Effector memory CD4-positive, alpha-beta T cell (primary cell): ENCODE measurements at regions not wholly inside any gene's neighbourhood (a gene's known extent, or its start where the extent isn't known, plus 50 kb on each side); places are given as distances from the start of the nearest gene placed in this dataset.

ENCODE experiments used
- DNase-seq, 3 donors: peaks; one replicate each; pipeline ENCODE4 v3.0.0-alpha.2; 2020
- H3K27ac ChIP-seq: 2 replicates; pipeline ENCODE4 v1.7.0; 2013; ENCODE audit warnings: mild to moderate bottlenecking, low read length, moderate library complexity; ENCODE audit not compliant: insufficient read depth, poor library complexity, severe bottlenecking
- H3K27me3 ChIP-seq: replicated peaks from 2 replicates; pipeline ENCODE4 v1.7.0; 2013; ENCODE audit warnings: mild to moderate bottlenecking, low read length; ENCODE audit not compliant: insufficient read depth, control insufficient read depth, poor library complexity, severe bottlenecking
- H3K36me3 ChIP-seq: 2 replicates; pipeline ENCODE4 v1.7.0; 2013; ENCODE audit warnings: mild to moderate bottlenecking, low read length, moderate library complexity; ENCODE audit not compliant: control insufficient read depth, insufficient read depth
- H3K4me1 ChIP-seq: 2 replicates; pipeline ENCODE4 v1.7.0; 2013; ENCODE audit warnings: low read length, mild to moderate bottlenecking; ENCODE audit not compliant: control insufficient read depth, insufficient read depth, poor library complexity, severe bottlenecking
- H3K4me3 ChIP-seq: 2 replicates; pipeline ENCODE4 v1.7.0; 2013; ENCODE audit warnings: low read length, low read depth, mild to moderate bottlenecking; ENCODE audit not compliant: insufficient read depth, poor library complexity, severe bottlenecking
- H3K9me3 ChIP-seq: 2 replicates; pipeline ENCODE4 v1.7.0; 2013; ENCODE audit warnings: mild to moderate bottlenecking, low read length, moderate library complexity; ENCODE audit not compliant: control insufficient read depth

DNA sequence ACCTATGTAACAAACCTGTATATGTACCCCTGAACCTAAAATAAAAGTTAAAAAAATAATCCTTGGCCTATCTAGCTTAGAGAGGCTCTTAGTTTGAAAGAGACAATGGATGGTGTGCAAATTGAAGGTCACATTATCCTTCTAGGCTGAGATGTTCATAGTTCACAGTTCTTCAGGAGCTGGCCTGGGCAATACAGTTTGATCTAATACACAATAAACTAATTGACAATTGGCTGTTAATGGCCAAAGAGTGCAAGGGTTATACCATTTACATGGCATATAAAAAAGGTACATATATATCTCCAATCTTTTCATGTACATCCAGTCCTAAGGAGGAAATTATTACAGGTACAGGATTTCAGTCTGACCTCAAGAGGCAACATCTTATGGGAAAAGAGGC is 117.4 kb upstream of the NEDD9 start:
- Histone ChIP-seq H3K27me3 (no peaks in the 10 kb centered on the region), H3K36me3 (no peaks in the 10 kb centered on the region), H3K4me3 (no peak overlapping the region), H3K4me1 (peaks cover 10% of the 10 kb centered on the region), H3K27ac (no peak overlapping the region), H3K9me3 (no peaks in the 10 kb centered on the region)
- no peak for DNase-seq

DNA sequence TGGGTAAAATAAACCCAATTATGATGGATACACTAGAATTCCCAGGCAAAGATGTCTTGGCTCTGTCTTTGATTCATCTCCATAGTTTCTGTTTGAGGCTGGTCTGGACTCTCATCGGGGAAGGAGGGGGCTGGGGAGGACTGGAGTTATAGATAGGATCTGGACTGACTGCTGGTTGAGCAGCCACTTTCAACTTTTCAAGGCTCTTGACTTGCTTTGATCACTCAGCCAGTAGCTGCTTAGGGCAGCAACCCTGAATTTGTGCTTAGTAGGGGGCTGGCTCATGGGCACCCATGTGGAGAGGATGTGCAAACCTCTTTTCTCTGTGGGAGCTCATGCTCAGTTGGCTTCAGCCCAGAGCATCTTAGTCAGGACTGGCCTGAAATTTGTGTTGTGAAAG is 114.0 kb upstream of the NEDD9 start:
- no peaks in the 10 kb centered on the region for H3K9me3 ChIP-seq
- H3K4me3 ChIP-seq, result no peak overlapping the region
- no peak for DNase-seq
- H3K27me3 ChIP-seq, result no peaks in the 10 kb centered on the region
- no peaks in the 10 kb centered on the region for H3K4me1 ChIP-seq
- no peak overlapping the region for H3K27ac ChIP-seq
- H3K36me3 ChIP-seq, result no peaks in the 10 kb centered on the region

DNA sequence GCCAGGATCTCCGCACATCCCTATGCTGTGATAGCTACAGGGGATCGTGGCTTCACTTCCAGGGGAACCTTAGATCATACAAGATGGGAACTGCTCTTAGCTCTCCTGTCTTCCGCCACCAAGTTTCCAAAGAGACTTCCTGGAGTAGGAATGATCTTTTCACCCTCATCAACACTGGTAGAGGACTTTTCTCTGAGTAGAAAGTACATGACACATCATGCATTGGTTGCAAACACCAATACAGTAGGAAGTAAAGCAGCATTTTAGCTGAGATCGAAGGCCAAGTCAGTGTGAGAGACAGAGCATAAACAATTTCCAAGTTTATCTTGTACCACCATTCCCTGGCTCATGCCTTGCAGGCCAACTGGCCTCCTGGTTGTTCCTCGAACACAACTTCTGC is 113.1 kb upstream of the NEDD9 start:
- no peak overlapping the region for H3K27ac ChIP-seq
- H3K4me1 ChIP-seq, result no peaks in the 10 kb centered on the region
- H3K9me3 ChIP-seq, result no peaks in the 10 kb centered on the region
- no peak overlapping the region for H3K4me3 ChIP-seq
- no peaks in the 10 kb centered on the region for H3K27me3 ChIP-seq
- no peaks in the 10 kb centered on the region for H3K36me3 ChIP-seq
- no peak for DNase-seq

DNA sequence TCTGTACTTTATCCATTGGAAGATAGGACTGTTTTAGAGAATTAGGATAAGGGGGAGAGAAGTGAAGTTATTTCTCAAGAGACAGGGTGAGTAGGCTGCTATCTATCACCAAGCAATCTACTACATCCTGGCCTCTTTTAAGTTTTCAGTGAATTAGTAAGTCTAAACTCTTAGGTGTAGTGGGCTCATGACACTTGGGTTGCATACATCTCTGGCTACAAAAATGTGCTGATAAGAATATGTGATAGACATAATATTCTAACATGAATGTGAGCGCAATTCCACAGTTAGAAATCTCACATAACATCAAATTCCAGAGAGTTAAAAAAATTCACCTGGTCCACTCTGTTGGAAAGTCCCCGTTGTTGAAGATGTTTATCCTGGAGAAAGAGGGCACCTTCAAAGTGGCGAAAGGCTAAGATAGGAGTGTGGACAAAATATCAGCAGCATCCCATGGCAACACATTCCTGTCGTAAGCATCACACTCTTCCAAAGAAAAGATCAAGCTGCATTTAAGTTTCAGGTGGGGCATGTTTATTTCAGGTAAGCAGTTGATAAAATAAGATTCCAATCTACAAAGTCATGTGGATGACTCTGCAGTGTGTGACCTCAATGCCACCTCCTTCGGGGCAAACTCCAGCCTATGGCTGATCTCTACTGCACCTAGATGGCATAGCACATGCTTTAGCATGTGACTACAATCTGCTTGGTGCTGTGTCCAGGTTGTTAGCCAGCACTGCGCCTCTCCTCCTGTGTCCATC is 111.7 kb upstream of the NEDD9 start:
- no peak overlapping the region for H3K4me3 ChIP-seq
- no peaks in the 10 kb centered on the region for H3K4me1 ChIP-seq
- H3K27ac ChIP-seq, result no peak overlapping the region
- no peak for DNase-seq
- peaks cover 3% of the 10 kb centered on the region for H3K36me3 ChIP-seq
- no peaks in the 10 kb centered on the region for H3K27me3 ChIP-seq
- H3K9me3 ChIP-seq, result no peaks in the 10 kb centered on the region

DNA sequence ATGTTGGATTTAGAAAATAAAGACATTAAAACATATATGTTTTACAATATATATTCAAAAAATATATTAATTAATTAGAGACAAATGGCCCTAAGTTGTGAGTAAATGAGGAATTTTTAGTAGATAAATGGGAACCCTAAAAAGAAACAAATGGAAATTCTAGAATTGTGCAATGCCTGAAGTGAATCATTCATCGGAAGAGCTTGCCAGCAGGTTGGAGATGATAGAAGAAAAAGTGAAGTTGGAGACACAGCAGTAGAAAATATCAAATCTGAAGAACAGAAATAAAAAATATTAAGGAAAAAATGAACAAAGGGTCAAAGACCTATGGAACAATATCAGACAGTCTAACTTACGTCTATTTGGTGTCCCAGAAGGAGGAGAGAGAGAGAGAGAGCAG is 109.4 kb upstream of the NEDD9 start:
- no peak overlapping the region for H3K27ac ChIP-seq
- no peak overlapping the region for H3K4me3 ChIP-seq
- no peak for DNase-seq
- H3K36me3 ChIP-seq, result peaks cover 3% of the 10 kb centered on the region
- no peaks in the 10 kb centered on the region for H3K9me3 ChIP-seq
- H3K27me3 ChIP-seq, result no peaks in the 10 kb centered on the region
- H3K4me1 ChIP-seq, result no peaks in the 10 kb centered on the region

DNA sequence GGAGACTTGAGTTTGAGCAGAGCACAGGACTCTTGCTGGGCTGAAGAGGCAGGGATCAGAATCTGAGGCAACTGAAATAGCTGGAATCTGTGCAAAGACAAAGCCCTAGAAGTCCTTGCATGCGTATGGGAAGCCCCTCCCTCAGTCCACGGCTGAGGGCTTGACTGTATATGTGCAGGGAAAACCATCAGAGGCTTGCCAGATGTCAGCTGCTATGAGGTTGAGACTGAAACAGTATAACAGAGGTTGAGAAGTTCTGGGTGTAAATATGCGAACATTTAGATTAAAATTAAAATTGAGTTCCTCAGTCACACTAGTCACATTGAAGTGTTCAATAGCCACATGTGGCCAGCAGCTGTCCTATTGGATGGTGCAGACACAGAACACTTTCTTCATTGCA is 108.8 kb upstream of the NEDD9 start:
- DNase-seq, result no peak
- no peaks in the 10 kb centered on the region for H3K4me1 ChIP-seq
- H3K9me3 ChIP-seq, result no peaks in the 10 kb centered on the region
- H3K4me3 ChIP-seq, result no peak overlapping the region
- no peak overlapping the region for H3K27ac ChIP-seq
- H3K36me3 ChIP-seq, result peaks cover 3% of the 10 kb centered on the region
- no peaks in the 10 kb centered on the region for H3K27me3 ChIP-seq

DNA sequence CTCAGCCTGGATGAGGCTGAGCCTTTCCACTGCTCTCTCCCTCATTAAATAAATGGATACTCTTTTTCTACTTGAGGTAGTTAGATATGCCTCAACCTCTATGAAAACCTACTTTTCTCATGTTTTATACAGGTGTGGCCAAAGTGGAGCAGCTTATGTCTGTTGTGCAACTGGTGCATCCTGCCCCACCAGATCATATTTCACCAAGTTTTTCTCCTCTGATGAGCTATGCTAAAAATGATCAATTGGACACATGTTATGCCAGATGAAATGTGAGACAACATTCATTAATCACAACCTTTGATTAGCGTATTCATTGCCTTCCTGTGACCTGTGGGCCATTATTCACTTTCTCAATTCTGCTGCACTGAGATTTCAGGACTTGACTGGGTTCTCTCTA is 106.9 kb upstream of the NEDD9 start:
- no peak for DNase-seq
- Histone ChIP-seq H3K36me3 (peaks cover 6% of the 10 kb centered on the region), H3K4me1 (no peaks in the 10 kb centered on the region), H3K9me3 (no peaks in the 10 kb centered on the region), H3K27ac (no peak overlapping the region), H3K4me3 (no peak overlapping the region), H3K27me3 (no peaks in the 10 kb centered on the region)

DNA sequence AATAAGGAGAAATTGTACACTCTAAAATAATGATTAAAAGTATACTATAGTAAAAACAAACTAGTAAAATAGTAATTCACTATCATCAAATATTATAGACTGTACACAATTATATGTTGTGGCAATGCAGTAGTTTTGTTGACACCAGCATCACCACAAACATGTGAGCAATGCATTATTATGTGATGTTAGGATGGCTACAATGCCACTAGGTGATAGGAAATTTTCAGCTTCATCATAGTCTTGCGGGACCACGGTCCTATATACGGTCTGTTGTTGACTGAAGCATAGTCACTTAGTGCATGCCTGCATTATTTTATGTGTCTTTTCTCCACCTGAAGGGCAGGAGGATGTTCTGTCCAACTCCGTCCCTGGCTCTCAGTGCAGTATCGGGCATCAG is 104.8 kb upstream of the NEDD9 start:
- Histone ChIP-seq H3K27ac (no peak overlapping the region), H3K4me1 (no peaks in the 10 kb centered on the region), H3K36me3 (peaks cover 6% of the 10 kb centered on the region), H3K9me3 (no peaks in the 10 kb centered on the region), H3K27me3 (no peaks in the 10 kb centered on the region), H3K4me3 (no peak overlapping the region)
- DNase-seq, result no peak

DNA sequence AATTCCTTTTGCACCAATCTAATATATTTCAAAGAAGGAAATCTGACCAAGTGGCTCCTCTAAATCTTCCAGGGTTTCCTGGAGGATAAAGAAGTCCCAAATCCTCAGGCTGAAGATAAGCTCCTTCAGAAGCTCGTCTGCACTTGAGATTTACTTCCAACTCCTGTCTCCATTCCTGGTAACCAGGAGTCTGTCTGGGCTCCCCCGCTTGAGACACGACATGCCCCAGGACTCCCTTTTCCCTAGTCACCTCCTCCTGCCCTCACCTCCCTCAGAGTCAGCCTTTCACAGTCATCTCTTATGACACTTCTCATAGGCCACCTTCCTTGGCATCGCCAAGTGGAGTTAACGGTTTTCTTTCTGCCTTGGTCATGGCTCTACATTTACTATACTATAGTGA is 103.4 kb upstream of the NEDD9 start:
- Histone ChIP-seq H3K36me3 (peaks cover 6% of the 10 kb centered on the region), H3K4me3 (no peak overlapping the region), H3K9me3 (no peaks in the 10 kb centered on the region), H3K4me1 (peaks cover 3% of the 10 kb centered on the region), H3K27me3 (no peaks in the 10 kb centered on the region), H3K27ac (no peak overlapping the region)
- DNase-seq, result no peak

DNA sequence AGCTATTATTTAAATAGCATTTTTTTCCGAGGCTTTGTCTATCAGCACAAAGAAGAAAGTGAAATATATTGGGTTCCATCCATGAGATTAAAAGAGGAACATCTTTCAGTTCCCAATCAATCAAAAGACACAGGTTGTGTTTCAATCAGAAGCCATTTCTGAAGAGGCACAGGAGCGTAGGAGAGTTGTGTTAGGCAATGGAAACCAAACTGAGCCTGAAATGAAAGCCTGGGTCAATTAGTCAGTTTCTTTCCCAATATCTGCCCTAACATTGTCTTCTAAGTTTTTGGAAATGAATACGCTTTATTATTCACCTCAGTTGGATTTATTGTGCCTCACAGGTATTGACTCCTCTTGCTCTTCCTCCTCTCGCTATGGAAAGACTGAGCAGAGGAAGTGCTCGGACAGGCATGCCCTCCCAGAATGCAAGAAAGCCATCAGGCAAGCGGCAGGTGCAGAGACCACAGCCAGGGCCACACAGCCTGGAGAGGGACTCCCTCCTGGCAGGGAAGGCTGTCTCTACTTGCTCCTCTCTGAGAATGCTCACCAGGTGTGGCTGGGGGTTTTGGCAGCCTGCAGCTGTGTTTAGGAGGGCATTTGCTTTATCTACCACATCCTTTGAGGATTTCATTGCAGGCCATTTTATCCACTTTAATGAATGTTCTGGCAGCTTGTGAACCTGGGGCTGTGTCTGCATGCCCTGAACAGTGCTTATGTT is 100.8 kb upstream of the NEDD9 start:
- no peaks in the 10 kb centered on the region for H3K27me3 ChIP-seq
- H3K9me3 ChIP-seq, result no peaks in the 10 kb centered on the region
- peaks cover 2% of the 10 kb centered on the region for H3K36me3 ChIP-seq
- H3K4me1 ChIP-seq, result peaks cover 3% of the 10 kb centered on the region
- H3K4me3 ChIP-seq, result no peak overlapping the region
- H3K27ac ChIP-seq, result no peak overlapping the region
- DNase-seq, result no peak
